ENCODE measurements at regions not wholly inside any gene's neighbourhood (a gene's known extent, or its start where the extent isn't known, plus 50 kb on each side); places are given as distances from the start of the nearest gene placed in this dataset.

DNA sequence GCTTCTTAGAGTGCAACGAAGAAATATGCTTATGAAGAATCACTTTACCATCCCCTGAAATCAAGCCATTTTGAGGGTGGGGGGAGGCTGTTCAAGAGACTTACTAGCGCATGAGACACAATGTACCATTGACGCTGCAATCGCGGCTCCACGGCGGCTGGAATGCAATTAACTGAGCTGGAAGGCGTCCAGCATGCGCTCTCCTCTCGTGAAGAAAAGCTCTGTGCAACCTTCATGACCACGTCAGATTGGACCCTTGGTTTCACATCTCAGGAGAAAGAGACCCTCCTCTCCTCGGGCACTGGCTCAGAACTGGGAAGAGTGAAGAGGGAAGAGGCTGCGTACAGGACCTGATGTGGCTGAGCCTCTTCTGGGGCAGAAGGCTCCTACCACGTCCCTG is 138.5 kb upstream of the IRX2 start:
- TF ChIP-seq, protein P1, sequence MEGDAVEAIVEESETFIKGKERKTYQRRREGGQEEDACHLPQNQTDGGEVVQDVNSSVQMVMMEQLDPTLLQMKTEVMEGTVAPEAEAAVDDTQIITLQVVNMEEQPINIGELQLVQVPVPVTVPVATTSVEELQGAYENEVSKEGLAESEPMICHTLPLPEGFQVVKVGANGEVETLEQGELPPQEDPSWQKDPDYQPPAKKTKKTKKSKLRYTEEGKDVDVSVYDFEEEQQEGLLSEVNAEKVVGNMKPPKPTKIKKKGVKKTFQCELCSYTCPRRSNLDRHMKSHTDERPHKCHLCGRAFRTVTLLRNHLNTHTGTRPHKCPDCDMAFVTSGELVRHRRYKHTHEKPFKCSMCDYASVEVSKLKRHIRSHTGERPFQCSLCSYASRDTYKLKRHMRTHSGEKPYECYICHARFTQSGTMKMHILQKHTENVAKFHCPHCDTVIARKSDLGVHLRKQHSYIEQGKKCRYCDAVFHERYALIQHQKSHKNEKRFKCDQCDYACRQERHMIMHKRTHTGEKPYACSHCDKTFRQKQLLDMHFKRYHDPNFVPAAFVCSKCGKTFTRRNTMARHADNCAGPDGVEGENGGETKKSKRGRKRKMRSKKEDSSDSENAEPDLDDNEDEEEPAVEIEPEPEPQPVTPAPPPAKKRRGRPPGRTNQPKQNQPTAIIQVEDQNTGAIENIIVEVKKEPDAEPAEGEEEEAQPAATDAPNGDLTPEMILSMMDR (IDR thresholded peaks at IDR 0.05) = no peak
- TF ChIP-seq POLR2A (IDR thresholded peaks at IDR 0.05) (no peak), POLR2AphosphoS5 (IDR thresholded peaks at IDR 0.05) (no peak), EP300 (IDR thresholded peaks at IDR 0.05; ENCODE audit: low read depth) (no peak)

Data from transverse colon (tissue), 4 donors.